ENCODE measurements at regions not wholly inside any gene's neighbourhood (a gene's known extent, or its start where the extent isn't known, plus 50 kb on each side); places are given as distances from the start of the nearest gene placed in this dataset.

DNA sequence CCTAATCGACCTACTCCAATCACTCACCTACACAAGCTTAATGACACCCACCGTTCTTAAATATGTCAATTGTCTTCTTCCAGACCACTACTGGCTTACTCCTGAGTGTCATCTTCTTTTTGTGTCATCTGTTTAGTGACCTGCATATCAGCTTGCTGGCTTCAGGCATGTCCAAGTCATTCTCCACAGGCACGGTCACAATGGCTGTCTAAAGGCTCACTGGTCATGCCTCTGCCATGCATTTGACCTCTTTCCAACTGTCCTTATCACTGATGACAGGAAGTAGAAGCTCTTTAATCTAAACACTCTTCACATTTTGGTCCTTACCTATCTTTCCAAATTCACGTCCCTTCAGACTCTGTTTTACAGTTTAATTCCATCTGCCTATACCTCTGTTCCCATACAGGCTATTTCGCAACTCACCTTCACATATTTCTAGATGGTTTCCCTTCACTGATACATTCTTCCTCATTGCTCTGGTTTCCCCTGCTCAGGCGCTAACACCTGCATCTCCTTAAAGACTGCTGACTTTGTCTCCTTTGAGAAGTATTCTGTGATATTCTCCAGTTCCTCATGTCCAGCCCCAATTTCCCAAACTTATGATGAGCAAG is 217.5 kb downstream of the TRIB2 start:
- intact Hi-C loops (cut with DNase I): no loop called here
- DNase-seq (no peak), ATAC-seq (no peak)
- no peak overlapping the region for H3K27ac ChIP-seq
- no peak for TF ChIP-seq POLR2A (IDR thresholded peaks at IDR 0.05)
- no peaks in the 10 kb centered on the region for H3K9me3 ChIP-seq
- no peak overlapping the region for H3K4me3 ChIP-seq
- 74 to 78% methylated on average over 6 of the region's 6 CpGs for WGBS, 2 donors
- H3K27me3 ChIP-seq: no peaks in the 10 kb centered on the region
- H3K36me3 ChIP-seq (replicated peaks in 1 of 2; ENCODE audit: insufficient read depth in 1 of 2, low read depth in 2 of 2): no peaks in the 10 kb centered on the region
- H3K4me1 ChIP-seq: no peaks in the 10 kb centered on the region

DNA sequence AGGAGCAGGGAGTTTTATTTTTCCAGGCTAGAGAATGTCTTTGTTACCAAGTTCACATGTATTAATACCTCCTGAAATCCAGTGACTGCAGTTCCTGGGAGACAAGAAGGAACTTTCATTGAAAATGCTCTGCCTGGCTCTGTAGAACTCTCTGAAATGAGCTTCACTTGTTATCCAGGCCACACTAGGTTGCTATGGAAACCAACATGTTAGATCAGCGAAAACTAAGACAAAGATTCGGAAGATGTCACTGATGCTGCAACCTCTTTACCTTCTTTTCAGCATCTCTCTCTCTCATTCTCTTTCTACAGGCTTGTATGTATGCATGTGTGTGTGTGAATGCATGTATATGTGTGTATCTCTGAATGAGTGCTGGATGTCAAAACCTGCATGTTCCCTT is 218.5 kb downstream of the TRIB2 start:
- intact Hi-C loops (cut with DNase I): no loop called here

DNA sequence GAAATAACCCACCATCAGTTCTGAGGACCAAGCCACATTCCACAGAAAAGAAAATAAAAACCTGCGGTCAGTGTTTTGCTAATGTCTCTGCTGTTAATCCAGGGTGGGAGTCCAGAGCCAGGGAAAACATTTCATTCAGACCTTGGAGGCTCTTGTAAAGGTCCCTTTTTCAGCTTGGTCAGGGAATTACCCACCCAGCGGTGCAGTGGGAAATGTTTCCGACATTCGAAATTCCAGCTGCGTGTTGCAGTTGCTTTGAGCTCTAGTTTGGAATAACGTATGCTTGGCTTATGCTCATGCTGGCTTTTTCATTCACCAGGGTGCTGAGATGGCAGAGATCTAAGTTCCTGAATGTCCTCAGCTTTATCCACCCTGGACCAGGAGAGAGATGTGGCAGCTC is 219.1 kb downstream of the TRIB2 start:
- Histone ChIP-seq H3K27me3 (no peaks in the 10 kb centered on the region), H3K36me3 (replicated peaks in 1 of 2; ENCODE audit: insufficient read depth in 1 of 2, low read depth in 2 of 2) (no peaks in the 10 kb centered on the region), H3K4me3 (no peak overlapping the region), H3K4me1 (no peaks in the 10 kb centered on the region), H3K27ac (no peak overlapping the region), H3K9me3 (no peaks in the 10 kb centered on the region)
- DNase-seq: no peak
- no peak for TF ChIP-seq POLR2A (IDR thresholded peaks at IDR 0.05)
- TF ChIP-seq, protein P1, sequence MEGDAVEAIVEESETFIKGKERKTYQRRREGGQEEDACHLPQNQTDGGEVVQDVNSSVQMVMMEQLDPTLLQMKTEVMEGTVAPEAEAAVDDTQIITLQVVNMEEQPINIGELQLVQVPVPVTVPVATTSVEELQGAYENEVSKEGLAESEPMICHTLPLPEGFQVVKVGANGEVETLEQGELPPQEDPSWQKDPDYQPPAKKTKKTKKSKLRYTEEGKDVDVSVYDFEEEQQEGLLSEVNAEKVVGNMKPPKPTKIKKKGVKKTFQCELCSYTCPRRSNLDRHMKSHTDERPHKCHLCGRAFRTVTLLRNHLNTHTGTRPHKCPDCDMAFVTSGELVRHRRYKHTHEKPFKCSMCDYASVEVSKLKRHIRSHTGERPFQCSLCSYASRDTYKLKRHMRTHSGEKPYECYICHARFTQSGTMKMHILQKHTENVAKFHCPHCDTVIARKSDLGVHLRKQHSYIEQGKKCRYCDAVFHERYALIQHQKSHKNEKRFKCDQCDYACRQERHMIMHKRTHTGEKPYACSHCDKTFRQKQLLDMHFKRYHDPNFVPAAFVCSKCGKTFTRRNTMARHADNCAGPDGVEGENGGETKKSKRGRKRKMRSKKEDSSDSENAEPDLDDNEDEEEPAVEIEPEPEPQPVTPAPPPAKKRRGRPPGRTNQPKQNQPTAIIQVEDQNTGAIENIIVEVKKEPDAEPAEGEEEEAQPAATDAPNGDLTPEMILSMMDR (IDR thresholded peaks at IDR 0.05): no peak
- ATAC-seq: no peak
- 87 to 92% methylated on average over 6 of the region's 6 CpGs for WGBS, 2 donors
- intact Hi-C loops (cut with DNase I): no loop called here

More for the DNA sequence above, 218.5 kb downstream of the TRIB2 start:
- ATAC-seq (no peak), DNase-seq (no peak)
- Histone ChIP-seq H3K4me3 (no peak overlapping the region), H3K4me1 (no peaks in the 10 kb centered on the region), H3K9me3 (no peaks in the 10 kb centered on the region), H3K36me3 (replicated peaks in 1 of 2; ENCODE audit: insufficient read depth in 1 of 2, low read depth in 2 of 2) (no peaks in the 10 kb centered on the region), H3K27ac (no peak overlapping the region), H3K27me3 (no peaks in the 10 kb centered on the region)
- TF ChIP-seq, protein P1 (IDR thresholded peaks at IDR 0.05): no peak
- TF ChIP-seq POLR2A (IDR thresholded peaks at IDR 0.05): no peak
- 88 to 94% methylated on average over 2 of the region's 2 CpGs for WGBS, 2 donors

DNA sequence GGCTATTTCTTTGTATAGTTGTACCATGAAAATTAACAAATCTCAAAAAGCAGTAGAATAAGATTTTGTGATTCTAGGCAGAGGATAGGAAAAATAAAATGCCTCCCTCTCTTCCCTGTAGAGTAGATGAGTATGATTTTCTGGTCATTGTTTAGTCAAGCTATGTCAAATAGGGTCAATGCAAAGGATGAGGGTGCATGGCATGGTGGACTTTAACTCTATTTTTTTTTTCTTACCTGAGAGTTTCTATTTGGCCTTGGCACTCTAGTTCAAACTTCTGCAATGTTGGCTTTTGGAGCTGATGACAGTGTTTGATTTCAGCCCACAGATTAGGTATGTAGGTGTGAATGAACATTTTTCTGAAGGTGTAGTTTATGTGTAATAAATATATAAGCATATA is 224.5 kb downstream of the TRIB2 start:
- Histone ChIP-seq H3K4me1 (no peaks in the 10 kb centered on the region), H3K27me3 (no peaks in the 10 kb centered on the region), H3K27ac (no peak overlapping the region), H3K36me3 (replicated peaks in 1 of 2; ENCODE audit: insufficient read depth in 1 of 2, low read depth in 2 of 2) (no peaks in the 10 kb centered on the region), H3K4me3 (no peak overlapping the region), H3K9me3 (no peaks in the 10 kb centered on the region)
- intact Hi-C loops (cut with DNase I): loop anchor here (10.0 kb wide), 1 partner anchor 1086 kb away; no protein-coding TSS in a partner anchor
- TF ChIP-seq POLR2A (IDR thresholded peaks at IDR 0.05): no peak
- TF ChIP-seq, protein P1 (IDR thresholded peaks at IDR 0.05): no peak
- DNase-seq (no peak), ATAC-seq (no peak)

DNA sequence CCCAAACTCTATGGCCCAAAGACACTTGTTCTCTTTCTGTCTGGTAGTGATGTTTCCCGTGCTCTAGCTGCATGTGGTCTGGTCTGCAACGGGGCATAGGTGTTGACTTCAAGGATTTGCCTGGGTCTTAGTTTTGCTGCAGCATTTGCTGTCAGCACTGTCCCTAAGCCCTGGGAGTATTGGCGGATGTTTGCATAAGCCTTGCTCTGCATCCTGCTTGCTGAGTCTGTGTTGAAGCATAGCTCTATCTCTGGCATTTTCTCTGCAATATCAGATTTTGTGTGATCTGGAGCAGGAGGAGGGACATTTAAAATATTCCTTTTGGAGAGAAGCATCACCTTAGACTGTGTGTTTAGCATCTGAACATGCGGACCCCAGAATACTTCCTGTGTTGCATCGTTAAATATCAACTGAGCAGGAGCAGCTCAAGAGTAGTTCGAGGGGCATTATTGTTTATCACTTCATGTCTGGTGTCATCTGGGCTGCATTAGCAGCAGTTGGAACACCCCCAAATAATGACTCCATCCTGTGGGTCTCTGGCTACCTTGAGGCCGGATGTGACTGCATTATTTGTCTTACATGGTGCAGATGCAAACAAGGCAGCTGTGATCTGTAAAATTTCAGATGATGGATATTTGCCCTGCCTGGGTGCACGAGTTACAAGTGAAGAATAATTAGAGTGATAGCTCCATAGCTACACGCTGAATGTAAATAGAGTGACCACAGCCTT is 231.7 kb downstream of the TRIB2 start:
- Histone ChIP-seq H3K4me1 (no peaks in the 10 kb centered on the region), H3K27ac (no peak overlapping the region), H3K27me3 (no peaks in the 10 kb centered on the region), H3K4me3 (no peak overlapping the region), H3K9me3 (no peaks in the 10 kb centered on the region), H3K36me3 (replicated peaks in 1 of 2; ENCODE audit: insufficient read depth in 1 of 2, low read depth in 2 of 2) (no peaks in the 10 kb centered on the region)
- ATAC-seq (no peak), DNase-seq (no peak)
- TF ChIP-seq POLR2A (IDR thresholded peaks at IDR 0.05): no peak
- TF ChIP-seq, protein P1 (IDR thresholded peaks at IDR 0.05): no peak
- intact Hi-C loops (cut with DNase I): loop anchor here (10.0 kb wide), 1 partner anchor 1094 kb away; no protein-coding TSS in a partner anchor
- WGBS, 2 donors: 54 to 60% methylated on average over 9 of the region's 9 CpGs

Data from body of pancreas (tissue), 4 donors.